C4-2B (cell line): ENCODE measurements at regions not wholly inside any gene's neighbourhood (a gene's known extent, or its start where the extent isn't known, plus 50 kb on each side); places are given as distances from the start of the nearest gene placed in this dataset.
"Not testable (repeated sequence)": the region's sequence is repeated elsewhere in the genome, so short reads cannot be mapped to it uniquely, and the experiment has no call there.

Experiments used
- H3K27ac ChIP-seq: fragments of 450-650 bp; 2 replicates; pipeline ENCODE4 v1.5.1; 2017
- CTCF ChIP-seq: fragments of 450-650 bp; conservative IDR thresholded peaks from 2 replicates; pipeline ENCODE4 v1.5.1; 2017; ENCODE audit warnings: mild to moderate bottlenecking
- ZFX ChIP-seq: fragments of 450-650 bp; IDR thresholded peaks from 2 replicates; pipeline ENCODE4 v1.6.1; 2017

- TF ChIP-seq CTCF (no peak), ZFX (no peak)
- H3K27ac ChIP-seq = no peak overlapping the region
Measured at GRCh38 chr14:51595881-51596455, 55.7 kb upstream of the FRMD6 start.

GRCh38 chr14:51596488-51597117 lies 55.1 kb upstream of the FRMD6 start:
- H3K27ac ChIP-seq = no peak overlapping the region
- TF ChIP-seq ZFX = no peak
- TF ChIP-seq CTCF = no peak

- no peak for TF ChIP-seq ZFX
- no peak for TF ChIP-seq CTCF
- H3K27ac ChIP-seq = no peak overlapping the region
Measured at GRCh38 chr14:51597261-51598001, 54.3 kb upstream of the FRMD6 start.

- H3K27ac ChIP-seq = not testable (repeated sequence)
Measured at GRCh38 chr14:51598924-51599600, 52.6 kb upstream of the FRMD6 start.

DNA sequence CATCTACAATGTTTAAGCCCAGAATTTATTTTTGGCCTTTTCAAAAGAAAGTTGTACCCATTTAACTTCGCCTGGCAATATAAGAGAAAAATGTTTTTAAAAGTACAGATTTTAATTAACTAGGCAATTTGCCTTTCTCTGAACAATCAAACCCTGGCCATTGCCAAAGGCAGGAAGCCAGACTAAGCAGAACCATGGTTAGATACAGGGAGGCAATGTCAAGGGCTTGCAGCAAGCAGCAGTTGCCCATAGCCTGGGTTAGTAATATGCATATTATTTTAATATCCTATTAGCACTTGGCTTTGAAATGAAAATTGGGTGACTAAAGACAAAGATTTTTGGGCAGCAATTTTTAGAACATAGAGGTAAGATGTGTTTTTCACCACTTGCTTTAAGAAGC lies 51.1 kb upstream of the FRMD6 start:
- no peak overlapping the region for H3K27ac ChIP-seq
- TF ChIP-seq CTCF (no peak), ZFX (no peak)
